C4-2B (cell line): ENCODE measurements at regions not wholly inside any gene's neighbourhood (a gene's known extent, or its start where the extent isn't known, plus 50 kb on each side); places are given as distances from the start of the nearest gene placed in this dataset.

Experiments used
- ZFX ChIP-seq: fragments of 450-650 bp; IDR thresholded peaks from 2 replicates; pipeline ENCODE4 v1.6.1; 2017
- TF ChIP-seq, protein P1 (sequence below): fragments of 450-650 bp; conservative IDR thresholded peaks from 2 replicates; pipeline ENCODE4 v1.5.1; 2017; ENCODE audit warnings: mild to moderate bottlenecking

GRCh38 chr3:164741869-164742268, 336.4 kb downstream of the SI start:
- TF ChIP-seq, protein P1, sequence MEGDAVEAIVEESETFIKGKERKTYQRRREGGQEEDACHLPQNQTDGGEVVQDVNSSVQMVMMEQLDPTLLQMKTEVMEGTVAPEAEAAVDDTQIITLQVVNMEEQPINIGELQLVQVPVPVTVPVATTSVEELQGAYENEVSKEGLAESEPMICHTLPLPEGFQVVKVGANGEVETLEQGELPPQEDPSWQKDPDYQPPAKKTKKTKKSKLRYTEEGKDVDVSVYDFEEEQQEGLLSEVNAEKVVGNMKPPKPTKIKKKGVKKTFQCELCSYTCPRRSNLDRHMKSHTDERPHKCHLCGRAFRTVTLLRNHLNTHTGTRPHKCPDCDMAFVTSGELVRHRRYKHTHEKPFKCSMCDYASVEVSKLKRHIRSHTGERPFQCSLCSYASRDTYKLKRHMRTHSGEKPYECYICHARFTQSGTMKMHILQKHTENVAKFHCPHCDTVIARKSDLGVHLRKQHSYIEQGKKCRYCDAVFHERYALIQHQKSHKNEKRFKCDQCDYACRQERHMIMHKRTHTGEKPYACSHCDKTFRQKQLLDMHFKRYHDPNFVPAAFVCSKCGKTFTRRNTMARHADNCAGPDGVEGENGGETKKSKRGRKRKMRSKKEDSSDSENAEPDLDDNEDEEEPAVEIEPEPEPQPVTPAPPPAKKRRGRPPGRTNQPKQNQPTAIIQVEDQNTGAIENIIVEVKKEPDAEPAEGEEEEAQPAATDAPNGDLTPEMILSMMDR, result no peak
- no peak for TF ChIP-seq ZFX
